ENCODE measurements at regions not wholly inside any gene's neighbourhood (a gene's known extent, or its start where the extent isn't known, plus 50 kb on each side); places are given as distances from the start of the nearest gene placed in this dataset.

DNA sequence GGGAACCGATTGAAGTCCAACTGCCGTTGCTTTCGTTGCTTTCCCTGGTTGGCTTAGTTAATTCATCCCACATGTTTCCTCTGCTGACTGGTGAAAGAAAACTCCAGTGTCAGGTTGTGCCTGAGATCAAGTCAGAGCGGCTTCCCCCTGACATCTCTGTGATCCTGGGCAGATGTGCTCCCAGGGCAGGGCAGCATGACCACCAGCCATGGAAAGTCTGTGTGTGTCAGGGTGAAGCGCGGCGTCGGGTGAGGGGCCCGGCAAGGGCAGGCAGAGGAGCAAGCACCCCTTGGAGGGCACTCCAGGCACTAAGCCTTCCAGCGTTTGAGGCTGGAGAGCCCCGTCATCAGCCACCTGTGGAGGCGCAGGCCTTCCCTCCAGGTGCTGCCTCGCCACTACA is 54.5 kb upstream of the IGF1 start:
- no peak for DNase-seq (ENCODE audit: low spot score)

DNA sequence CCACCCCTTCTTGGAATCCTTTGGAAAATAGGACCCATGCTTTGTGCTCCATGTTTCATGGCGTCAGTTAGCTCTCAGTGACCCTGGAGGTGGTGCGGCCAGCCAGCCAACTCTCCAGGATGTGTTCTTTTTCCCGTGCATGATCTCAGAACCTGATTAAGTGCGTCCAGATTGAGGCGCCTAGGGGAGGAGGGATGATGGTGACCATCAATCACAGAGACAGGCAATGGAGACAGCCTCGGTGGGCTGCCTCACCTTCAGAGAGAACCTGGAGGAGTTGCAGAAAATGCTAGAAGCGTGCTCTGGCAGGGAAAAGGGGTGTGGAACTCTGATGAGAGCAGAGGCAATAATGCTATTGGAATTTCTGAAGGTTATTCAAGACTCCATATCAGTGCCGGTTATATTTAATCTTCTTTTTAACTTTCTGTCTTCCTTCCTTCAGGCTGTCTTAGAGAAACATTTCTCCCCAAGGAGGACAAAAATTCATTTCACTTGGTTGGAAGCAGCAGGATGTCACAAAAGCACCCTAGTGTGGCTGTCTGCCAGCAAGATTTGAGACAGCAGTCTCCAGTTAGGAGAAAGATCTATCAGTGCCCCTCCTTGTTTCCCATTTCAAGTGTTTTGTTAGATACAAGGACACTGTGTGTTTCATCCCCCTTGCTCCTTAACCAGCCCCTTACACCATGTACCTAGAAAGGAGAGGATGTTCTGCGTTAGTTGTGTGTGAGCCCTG is 53.3 kb upstream of the IGF1 start:
- DNase-seq (ENCODE audit: low spot score): no peak

Measured in LoVo (cell line).